OCI-LY3 (cell line): ENCODE measurements at regions not wholly inside any gene's neighbourhood (a gene's known extent, or its start where the extent isn't known, plus 50 kb on each side); places are given as distances from the start of the nearest gene placed in this dataset.
"Not testable (repeated sequence)": the region's sequence is repeated elsewhere in the genome, so short reads cannot be mapped to it uniquely, and the experiment has no call there.

Experiments
- CTCF ChIP-seq: fragments of 200-600, 300-600 bp; sonication (generic); IDR thresholded peaks from 2 replicates; pipeline ENCODE4 v1.5.1; 2014; ENCODE audit warnings: antibody characterized with exemption, low read length, low read depth
- EZH2phosphoT487 ChIP-seq: fragments of 200-600 bp; shearing (Covaris generic); IDR thresholded peaks from 2 replicates; pipeline ENCODE4 v1.6.1; 2018; ENCODE audit warnings: antibody characterized with exemption, mixed run types, low read depth

- not testable (repeated sequence) for TF ChIP-seq EZH2phosphoT487, CTCF
These were observed 98.6 kb upstream of the FOXD4L5 start for GRCh38 chr9:65383646-65384045.
